ENCODE measurements at regions not wholly inside any gene's neighbourhood (a gene's known extent, or its start where the extent isn't known, plus 50 kb on each side); places are given as distances from the start of the nearest gene placed in this dataset.
A peak's percentile ranks its signal among the peaks of the same experiment; 100 is the strongest.
"Not testable (repeated sequence)": the region's sequence is repeated elsewhere in the genome, so short reads cannot be mapped to it uniquely, and the experiment has no call there.

DNA sequence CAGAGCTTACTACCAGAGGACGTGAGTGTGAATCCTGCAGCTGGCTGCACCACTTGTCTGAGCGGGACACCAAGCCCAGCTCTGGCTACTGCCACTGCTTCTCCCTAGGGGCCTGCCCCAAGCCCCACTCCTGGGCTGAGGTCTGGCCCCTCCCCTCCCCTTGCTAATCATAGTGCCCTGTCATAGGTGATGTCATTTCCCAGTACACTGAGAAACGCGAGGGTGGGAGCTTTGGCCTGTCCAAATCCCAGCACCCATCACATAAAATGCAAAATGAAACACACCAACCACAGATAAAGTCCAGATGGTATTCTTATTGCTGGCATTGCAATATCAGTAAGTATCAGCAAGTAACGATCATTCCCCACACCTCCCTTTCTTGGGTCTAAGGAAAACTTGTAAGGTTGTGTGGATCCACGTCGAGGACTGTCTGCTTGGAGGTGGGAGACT is 77.7 kb downstream of the TOMM20 start:
- WGBS (ENCODE audit: insufficient coverage, low coverage, low lambda C conversion rate, missing lambda C conversion rate): 54% methylated on average over 4 of the region's 7 CpGs
- no peak overlapping the region for H3K4me3 ChIP-seq
- intact Hi-C loops (cut with DNase I): no loop called here
- H3K36me3 ChIP-seq: no peaks in the 10 kb centered on the region
- H3K27me3 ChIP-seq: no peaks in the 10 kb centered on the region
- TF ChIP-seq, protein P1, sequence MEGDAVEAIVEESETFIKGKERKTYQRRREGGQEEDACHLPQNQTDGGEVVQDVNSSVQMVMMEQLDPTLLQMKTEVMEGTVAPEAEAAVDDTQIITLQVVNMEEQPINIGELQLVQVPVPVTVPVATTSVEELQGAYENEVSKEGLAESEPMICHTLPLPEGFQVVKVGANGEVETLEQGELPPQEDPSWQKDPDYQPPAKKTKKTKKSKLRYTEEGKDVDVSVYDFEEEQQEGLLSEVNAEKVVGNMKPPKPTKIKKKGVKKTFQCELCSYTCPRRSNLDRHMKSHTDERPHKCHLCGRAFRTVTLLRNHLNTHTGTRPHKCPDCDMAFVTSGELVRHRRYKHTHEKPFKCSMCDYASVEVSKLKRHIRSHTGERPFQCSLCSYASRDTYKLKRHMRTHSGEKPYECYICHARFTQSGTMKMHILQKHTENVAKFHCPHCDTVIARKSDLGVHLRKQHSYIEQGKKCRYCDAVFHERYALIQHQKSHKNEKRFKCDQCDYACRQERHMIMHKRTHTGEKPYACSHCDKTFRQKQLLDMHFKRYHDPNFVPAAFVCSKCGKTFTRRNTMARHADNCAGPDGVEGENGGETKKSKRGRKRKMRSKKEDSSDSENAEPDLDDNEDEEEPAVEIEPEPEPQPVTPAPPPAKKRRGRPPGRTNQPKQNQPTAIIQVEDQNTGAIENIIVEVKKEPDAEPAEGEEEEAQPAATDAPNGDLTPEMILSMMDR (IDR thresholded peaks at IDR 0.05): no peak
- H3K9me3 ChIP-seq: no peaks in the 10 kb centered on the region
- ATAC-seq: peak in 1 of 4 donors; percentile 54
- peaks cover 0 to 12% (median 0%) of the 10 kb centered on the region in 4 donors for H3K4me1 ChIP-seq
- no peak overlapping the region for H3K27ac ChIP-seq
- peak in 1 of 3 donors; percentile 45 for DNase-seq

- not testable (repeated sequence) for H3K36me3 ChIP-seq
Measured at GRCh38 chr1:235049716-235050378, 78.8 kb downstream of the TOMM20 start.

GRCh38 chr1:235049217-235049616 is 79.4 kb downstream of the TOMM20 start:
- TF ChIP-seq POLR2A (IDR thresholded peaks at IDR 0.05): no peak
- TF ChIP-seq, protein P1 (IDR thresholded peaks at IDR 0.05): no peak
- ATAC-seq: no peak
- DNase-seq: no peak
- no peak overlapping the region for H3K27ac ChIP-seq
- 100% methylated on average over 2 of the region's 5 CpGs for WGBS (ENCODE audit: insufficient coverage, low coverage, low lambda C conversion rate, missing lambda C conversion rate)
- H3K4me3 ChIP-seq: no peak overlapping the region
- no peaks in the 10 kb centered on the region for H3K9me3 ChIP-seq
- no peaks in the 10 kb centered on the region for H3K36me3 ChIP-seq
- intact Hi-C loops (cut with DNase I): no loop called here
- no peaks in the 10 kb centered on the region for H3K27me3 ChIP-seq
- H3K4me1 ChIP-seq: peaks cover 0 to 12% (median 0%) of the 10 kb centered on the region in 4 donors

More at GRCh38 chr1:235049716-235050378, 78.8 kb downstream of the TOMM20 start:
- ATAC-seq; intact Hi-C loops (cut with DNase I); H3K27me3 ChIP-seq; H3K27ac ChIP-seq; H3K9me3 ChIP-seq; H3K4me3 ChIP-seq: not testable (repeated sequence)
- 94% methylated on average over 9 of the region's 21 CpGs for WGBS (ENCODE audit: insufficient coverage, low coverage, low lambda C conversion rate, missing lambda C conversion rate)
- H3K4me1 ChIP-seq: peaks cover 0 to 12% (median 0%) of the 10 kb centered on the region in 4 donors
- DNase-seq: peak in 1 of 3 donors; percentile 2

DNA sequence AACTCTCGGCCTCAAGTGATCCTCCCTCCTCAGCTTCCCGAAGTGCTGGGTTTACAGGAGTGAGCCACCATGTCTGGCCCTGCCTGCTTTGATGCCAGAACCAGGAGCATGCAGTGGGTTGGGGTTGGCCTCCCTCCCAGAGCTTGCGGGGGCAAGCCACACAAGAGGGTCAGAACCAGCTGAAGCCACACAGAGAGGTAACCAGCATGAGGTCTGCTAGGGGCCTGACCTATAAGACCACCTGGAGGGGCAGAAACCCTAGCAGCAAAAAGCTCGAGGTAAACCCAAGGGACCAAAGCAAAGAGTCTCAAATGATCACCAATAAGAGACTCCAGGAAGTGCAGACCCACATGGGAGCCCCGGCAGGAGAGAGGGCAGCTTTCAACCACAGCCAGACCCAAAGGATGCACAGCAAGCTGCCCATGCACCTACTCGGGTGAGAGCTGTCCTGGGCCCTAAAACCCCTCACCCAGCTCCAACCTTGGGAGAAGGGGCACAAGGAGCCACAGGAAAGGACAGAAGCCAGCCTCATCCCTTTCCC is 81.2 kb downstream of the TOMM20 start:
- intact Hi-C loops (cut with DNase I): no loop called here
- Histone ChIP-seq H3K4me1 (peaks cover 0 to 12% (median 0%) of the 10 kb centered on the region in 4 donors), H3K9me3 (no peaks in the 10 kb centered on the region), H3K36me3 (no peaks in the 10 kb centered on the region), H3K27me3 (no peaks in the 10 kb centered on the region), H3K4me3 (no peak overlapping the region), H3K27ac (peak overlapping the region; percentile 28 to 67 (median 49))
- ATAC-seq (peak in 2 of 4 donors; percentile 4 to 13), DNase-seq (no peak)
- TF ChIP-seq, protein P1 (IDR thresholded peaks at IDR 0.05): no peak
- no peak for TF ChIP-seq POLR2A (IDR thresholded peaks at IDR 0.05)
- 80% methylated on average over 3 of the region's 6 CpGs for WGBS (ENCODE audit: insufficient coverage, low coverage, low lambda C conversion rate, missing lambda C conversion rate)

GRCh38 chr1:235045921-235046601 is 82.6 kb downstream of the TOMM20 start:
- 83% methylated on average over 12 of the region's 17 CpGs for WGBS (ENCODE audit: insufficient coverage, low coverage, low lambda C conversion rate, missing lambda C conversion rate)
- no peak for DNase-seq
- intact Hi-C loops (cut with DNase I): no loop called here
- no peak for ATAC-seq
- Histone ChIP-seq H3K36me3 (no peaks in the 10 kb centered on the region), H3K27me3 (no peaks in the 10 kb centered on the region), H3K4me3 (no peak overlapping the region), H3K4me1 (peaks cover 0 to 12% (median 0%) of the 10 kb centered on the region in 4 donors), H3K9me3 (no peaks in the 10 kb centered on the region), H3K27ac (no peak overlapping the region)
- TF ChIP-seq POLR2A (IDR thresholded peaks at IDR 0.05): no peak
- TF ChIP-seq, protein P1 (IDR thresholded peaks at IDR 0.05): no peak
